WTC11 (cell line): ENCODE measurements at regions not wholly inside any gene's neighbourhood (a gene's known extent, or its start where the extent isn't known, plus 50 kb on each side); places are given as distances from the start of the nearest gene placed in this dataset.

Experiments used
- ATAC-seq: fragments of 200-7000 bp; cut with Tn5 transposase; 2 replicates; pipeline ENCODE4 v1.10.0; 2021; ENCODE audit warnings: mild to moderate bottlenecking, moderate library complexity
- CTCF ChIA-PET: fragments of 300-600 bp; sonication (Branson Sonifier 250); formaldehyde crosslinking; loops from one replicate; lab custom pipeline; 2021; ENCODE audit warnings: antibody characterized with exemption; lab: Charles Lee
- POLR2A ChIA-PET: fragments of 350-600 bp; sonication (Branson Sonifier 250); formaldehyde crosslinking; loops from one replicate; lab custom pipeline; 2021; ENCODE audit warnings: antibody characterized with exemption; lab: Charles Lee
- DNase-seq: peaks from one replicate; pipeline ENCODE4 v3.0.0; 2021; ENCODE audit warnings: low spot score
- H3K27ac Mint-ChIP-seq: 2 replicates; pipeline ENCODE4 v1.8.0; 2021; ENCODE audit warnings: mixed read lengths
- H3K27me3 Mint-ChIP-seq: 2 replicates; pipeline ENCODE4 v1.8.0; 2021; ENCODE audit warnings: low read depth, mild to moderate bottlenecking, moderate library complexity, mixed read lengths
- H3K36me3 Mint-ChIP-seq: 2 replicates; pipeline ENCODE4 v1.8.0; 2021; ENCODE audit warnings: mixed read lengths
- H3K4me1 Mint-ChIP-seq: 2 replicates; pipeline ENCODE4 v1.8.0; 2022; ENCODE audit warnings: mixed read lengths
- H3K4me3 Mint-ChIP-seq: 2 replicates; pipeline ENCODE4 v1.8.0; 2021; ENCODE audit warnings: mild to moderate bottlenecking, moderate library complexity, mixed read lengths
- H3K9me3 Mint-ChIP-seq: 2 replicates; pipeline ENCODE4 v1.8.0; 2021; ENCODE audit warnings: mixed read lengths
- AFF4 ChIP-seq: sonication (generic); formaldehyde crosslinking; IDR thresholded peaks from 2 replicates; pipeline ENCODE4 v1.8.1; 2023; ENCODE audit warnings: mild to moderate bottlenecking, missing genetic modification reagents, borderline replicate concordance
- ATF1 ChIP-seq: sonication (generic); formaldehyde crosslinking; IDR thresholded peaks from 2 replicates; pipeline ENCODE4 v1.8.1; 2023; ENCODE audit warnings: mild to moderate bottlenecking, moderate library complexity, missing genetic modification reagents
- CBFB ChIP-seq: sonication (generic); formaldehyde crosslinking; IDR thresholded peaks from 2 replicates; pipeline ENCODE4 v1.8.1; 2022; ENCODE audit warnings: mild to moderate bottlenecking, low read depth, missing genetic modification reagents
- E2F4 ChIP-seq: sonication (generic); formaldehyde crosslinking; IDR thresholded peaks from 2 replicates; pipeline ENCODE4 v1.8.1; 2022; ENCODE audit warnings: low read depth, mild to moderate bottlenecking, moderate library complexity, missing genetic modification reagents, borderline replicate concordance
- EMX1 ChIP-seq: fragments of 250-450 bp; sonication (Bioruptor Pico); IDR thresholded peaks from 2 replicates; pipeline ENCODE4 v1.8.0; 2021; ENCODE audit warnings: mild to moderate bottlenecking
- ETV6 ChIP-seq: sonication (generic); formaldehyde crosslinking; IDR thresholded peaks from 2 replicates; pipeline ENCODE4 v1.8.1; 2022; ENCODE audit warnings: mild to moderate bottlenecking, missing genetic modification reagents
- FOXP1 ChIP-seq: sonication (generic); formaldehyde crosslinking; IDR thresholded peaks from 2 replicates; pipeline ENCODE4 v1.8.0; 2022; ENCODE audit warnings: missing genetic modification reagents, mild to moderate bottlenecking, moderate library complexity, borderline replicate concordance
- GABPB1 ChIP-seq: sonication (generic); formaldehyde crosslinking; IDR thresholded peaks from 2 replicates; pipeline ENCODE4 v1.8.1; 2023; ENCODE audit warnings: mild to moderate bottlenecking, missing genetic modification reagents
- HMGA2 ChIP-seq: fragments of 250-450 bp; sonication (Bioruptor Pico); IDR thresholded peaks from 2 replicates; pipeline ENCODE4 v1.4.0; 2021; ENCODE audit warnings: mild to moderate bottlenecking, moderate library complexity
- JUN ChIP-seq: sonication (generic); formaldehyde crosslinking; IDR thresholded peaks from 2 replicates; pipeline ENCODE4 v1.8.0; 2023; ENCODE audit warnings: mild to moderate bottlenecking, missing genetic modification reagents
- MYBL2 ChIP-seq: sonication (generic); formaldehyde crosslinking; IDR thresholded peaks from 2 replicates; pipeline ENCODE4 v1.8.1; 2023; ENCODE audit warnings: mild to moderate bottlenecking, moderate library complexity, missing genetic modification reagents
- NFYB ChIP-seq: sonication (generic); formaldehyde crosslinking; conservative IDR thresholded peaks from 2 replicates; pipeline ENCODE4 v1.8.0; 2022; ENCODE audit warnings: low read depth, missing genetic modification reagents
- ZNF423 ChIP-seq: fragments of 250-450 bp; sonication (Bioruptor Pico); IDR thresholded peaks from 2 replicates; pipeline ENCODE4 v2.1.2; 2022; ENCODE audit warnings: mild to moderate bottlenecking, moderate library complexity
- ZNF512 ChIP-seq: sonication (generic); formaldehyde crosslinking; IDR thresholded peaks from 2 replicates; pipeline ENCODE4 v1.8.1; 2022; ENCODE audit warnings: missing genetic modification reagents, borderline replicate concordance
- ZSCAN18 ChIP-seq: fragments of 250-450 bp; sonication (Bioruptor Pico); IDR thresholded peaks from 2 replicates; pipeline ENCODE4 v2.1.2; 2022; ENCODE audit warnings: mild to moderate bottlenecking, moderate library complexity
- TF ChIP-seq, protein P1 (sequence below): fragments of 250-450 bp; sonication (Bioruptor Pico); IDR thresholded peaks from 2 replicates; pipeline ENCODE4 v1.9.0; 2021; ENCODE audit warnings: mild to moderate bottlenecking
- TF ChIP-seq, protein P2 (sequence below): sonication (generic); formaldehyde crosslinking; conservative IDR thresholded peaks from 2 replicates; pipeline ENCODE4 v1.8.1; 2023; ENCODE audit warnings: mild to moderate bottlenecking, low read depth, missing genetic modification reagents, moderate library complexity

DNA sequence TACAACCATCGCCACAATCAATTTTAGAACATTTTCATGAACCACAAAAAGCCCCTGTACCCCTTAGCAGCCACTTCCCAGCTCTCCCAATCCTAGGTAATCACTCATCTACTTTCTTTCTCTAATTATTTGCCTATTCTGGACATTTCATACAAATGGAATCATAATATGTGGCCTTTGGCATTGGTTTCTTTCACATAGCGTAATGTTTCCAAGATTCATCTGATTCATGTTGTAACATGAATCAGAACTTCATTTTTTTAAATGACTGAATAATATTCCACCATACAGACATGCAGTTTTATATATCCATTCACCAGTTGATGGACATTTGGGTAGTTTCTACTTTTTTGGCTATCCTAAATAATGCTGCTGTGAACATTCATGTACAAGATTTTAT, 56.2 kb upstream of the RCN1 start (continued):
- TF ChIP-seq, protein P1, sequence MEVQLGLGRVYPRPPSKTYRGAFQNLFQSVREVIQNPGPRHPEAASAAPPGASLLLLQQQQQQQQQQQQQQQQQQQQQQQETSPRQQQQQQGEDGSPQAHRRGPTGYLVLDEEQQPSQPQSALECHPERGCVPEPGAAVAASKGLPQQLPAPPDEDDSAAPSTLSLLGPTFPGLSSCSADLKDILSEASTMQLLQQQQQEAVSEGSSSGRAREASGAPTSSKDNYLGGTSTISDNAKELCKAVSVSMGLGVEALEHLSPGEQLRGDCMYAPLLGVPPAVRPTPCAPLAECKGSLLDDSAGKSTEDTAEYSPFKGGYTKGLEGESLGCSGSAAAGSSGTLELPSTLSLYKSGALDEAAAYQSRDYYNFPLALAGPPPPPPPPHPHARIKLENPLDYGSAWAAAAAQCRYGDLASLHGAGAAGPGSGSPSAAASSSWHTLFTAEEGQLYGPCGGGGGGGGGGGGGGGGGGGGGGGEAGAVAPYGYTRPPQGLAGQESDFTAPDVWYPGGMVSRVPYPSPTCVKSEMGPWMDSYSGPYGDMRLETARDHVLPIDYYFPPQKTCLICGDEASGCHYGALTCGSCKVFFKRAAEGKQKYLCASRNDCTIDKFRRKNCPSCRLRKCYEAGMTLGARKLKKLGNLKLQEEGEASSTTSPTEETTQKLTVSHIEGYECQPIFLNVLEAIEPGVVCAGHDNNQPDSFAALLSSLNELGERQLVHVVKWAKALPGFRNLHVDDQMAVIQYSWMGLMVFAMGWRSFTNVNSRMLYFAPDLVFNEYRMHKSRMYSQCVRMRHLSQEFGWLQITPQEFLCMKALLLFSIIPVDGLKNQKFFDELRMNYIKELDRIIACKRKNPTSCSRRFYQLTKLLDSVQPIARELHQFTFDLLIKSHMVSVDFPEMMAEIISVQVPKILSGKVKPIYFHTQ (CRISPR knock-in tag) = no peak
- TF ChIP-seq AFF4 (CRISPR knock-in tag) (no peak), GABPB1 (CRISPR knock-in tag) (no peak), E2F4 (CRISPR knock-in tag) (no peak)
- TF ChIP-seq, protein P2, sequence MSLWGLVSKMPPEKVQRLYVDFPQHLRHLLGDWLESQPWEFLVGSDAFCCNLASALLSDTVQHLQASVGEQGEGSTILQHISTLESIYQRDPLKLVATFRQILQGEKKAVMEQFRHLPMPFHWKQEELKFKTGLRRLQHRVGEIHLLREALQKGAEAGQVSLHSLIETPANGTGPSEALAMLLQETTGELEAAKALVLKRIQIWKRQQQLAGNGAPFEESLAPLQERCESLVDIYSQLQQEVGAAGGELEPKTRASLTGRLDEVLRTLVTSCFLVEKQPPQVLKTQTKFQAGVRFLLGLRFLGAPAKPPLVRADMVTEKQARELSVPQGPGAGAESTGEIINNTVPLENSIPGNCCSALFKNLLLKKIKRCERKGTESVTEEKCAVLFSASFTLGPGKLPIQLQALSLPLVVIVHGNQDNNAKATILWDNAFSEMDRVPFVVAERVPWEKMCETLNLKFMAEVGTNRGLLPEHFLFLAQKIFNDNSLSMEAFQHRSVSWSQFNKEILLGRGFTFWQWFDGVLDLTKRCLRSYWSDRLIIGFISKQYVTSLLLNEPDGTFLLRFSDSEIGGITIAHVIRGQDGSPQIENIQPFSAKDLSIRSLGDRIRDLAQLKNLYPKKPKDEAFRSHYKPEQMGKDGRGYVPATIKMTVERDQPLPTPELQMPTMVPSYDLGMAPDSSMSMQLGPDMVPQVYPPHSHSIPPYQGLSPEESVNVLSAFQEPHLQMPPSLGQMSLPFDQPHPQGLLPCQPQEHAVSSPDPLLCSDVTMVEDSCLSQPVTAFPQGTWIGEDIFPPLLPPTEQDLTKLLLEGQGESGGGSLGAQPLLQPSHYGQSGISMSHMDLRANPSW (CRISPR knock-in tag) = no peak

DNA sequence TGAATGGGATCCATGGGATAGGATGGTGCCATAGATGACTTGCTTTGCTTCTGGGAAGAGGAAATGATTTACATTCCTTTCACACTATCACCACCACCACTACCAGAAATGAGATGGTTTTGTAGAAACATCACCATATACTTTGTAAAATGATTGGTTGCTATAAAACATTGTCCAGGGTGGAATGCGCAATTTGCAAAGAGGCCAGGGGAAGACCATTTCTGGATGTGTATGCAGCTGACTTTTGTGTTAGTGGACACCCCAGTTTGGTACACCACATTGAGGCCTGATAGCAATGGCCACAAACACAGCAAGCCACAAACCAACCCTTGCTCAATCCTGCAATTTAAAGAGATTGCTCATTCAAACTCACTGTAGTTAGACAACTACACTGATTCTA, 56.7 kb upstream of the RCN1 start:
- CTCF ChIA-PET = no interaction called here
- no peaks in the 10 kb centered on the region; the same call in 1 of the 2 replicates for H3K4me1 Mint-ChIP-seq

GRCh38 chr11:32033491-32033890, 57.4 kb upstream of the RCN1 start:
- Mint-ChIP-seq H3K27ac (no peak overlapping the region), H3K36me3 (no peaks in the 10 kb centered on the region), H3K4me3 (no peak overlapping the region), H3K4me1 (peaks cover 4% of the 10 kb centered on the region), H3K9me3 (no peaks in the 10 kb centered on the region), H3K27me3 (no peaks in the 10 kb centered on the region)
- DNase-seq (no peak), ATAC-seq (no peak)
- ChIA-PET POLR2A (interaction anchor here (0.7 kb wide), 1 partner anchor 762 kb away, joined by 3 read pairs; no protein-coding TSS in a partner anchor), CTCF (interaction anchor here (1.0 kb wide), 1 partner anchor 142 kb away, joined by 3 read pairs; no protein-coding TSS in a partner anchor)
- TF ChIP-seq HMGA2 (CRISPR knock-in tag) = no peak
- TF ChIP-seq EMX1 (CRISPR knock-in tag) = no peak
- TF ChIP-seq CBFB (CRISPR knock-in tag) = no peak
- no peak for TF ChIP-seq AFF4 (CRISPR knock-in tag)
- TF ChIP-seq ZNF423 (CRISPR knock-in tag) = no peak
- TF ChIP-seq ZNF512 (CRISPR knock-in tag) = no peak
- TF ChIP-seq ATF1 = no peak
- no peak for TF ChIP-seq MYBL2 (CRISPR knock-in tag)
- no peak for TF ChIP-seq ZSCAN18 (CRISPR knock-in tag)

More for the DNA sequence above, 56.7 kb upstream of the RCN1 start:
- no peaks in the 10 kb centered on the region for H3K36me3 Mint-ChIP-seq
- DNase-seq (no peak), ATAC-seq (no peak)
- H3K27ac Mint-ChIP-seq = no peak overlapping the region
- no peaks in the 10 kb centered on the region for H3K27me3 Mint-ChIP-seq
- no peaks in the 10 kb centered on the region for H3K9me3 Mint-ChIP-seq
- POLR2A ChIA-PET = no interaction called here
- TF ChIP-seq ETV6 (no peak), NFYB (CRISPR knock-in tag) (no peak), JUN (no peak), FOXP1 (CRISPR knock-in tag) (no peak)
- H3K4me3 Mint-ChIP-seq = no peak overlapping the region
